Esophagus (tissue), 2 donors: ENCODE measurements at regions not wholly inside any gene's neighbourhood (a gene's known extent, or its start where the extent isn't known, plus 50 kb on each side); places are given as distances from the start of the nearest gene placed in this dataset.
A peak's percentile ranks its signal among the peaks of the same experiment; 100 is the strongest.

Source experiments
- H3K27ac ChIP-seq, 2 donors: one replicate each; pipeline ENCODE4 v1.5.1; 2013; ENCODE audit warnings: low read depth in 2 of 2, mild to moderate bottlenecking in 2 of 2, inconsistent platforms in 1 of 2, low read length in 1 of 2, moderate library complexity in 1 of 2
- H3K27me3 ChIP-seq, 2 donors: one replicate each; pipeline ENCODE4 v1.6.1; 2013; ENCODE audit warnings: low read length in 2 of 2, control low read depth in 1 of 2, mild to moderate bottlenecking in 1 of 2; ENCODE audit not compliant: insufficient read depth in 2 of 2, control insufficient read depth in 1 of 2
- H3K36me3 ChIP-seq, 2 donors: one replicate each; pipeline ENCODE4 v1.6.1; 2013; ENCODE audit warnings: low read length in 1 of 2; ENCODE audit not compliant: control insufficient read depth in 2 of 2, insufficient read depth in 2 of 2
- H3K4me1 ChIP-seq, 2 donors: one replicate each; pipeline ENCODE4 v1.6.1; 2013; ENCODE audit warnings: low read length in 1 of 2; ENCODE audit not compliant: control insufficient read depth in 2 of 2, insufficient read depth in 2 of 2
- H3K4me3 ChIP-seq, 2 donors: one replicate each; pipeline ENCODE4 v1.5.1; 2013; ENCODE audit warnings: low read length in 2 of 2, mild to moderate bottlenecking in 2 of 2, low read depth in 1 of 2, moderate library complexity in 1 of 2
- H3K9me3 ChIP-seq, 2 donors: one replicate each; pipeline ENCODE4 v1.6.1; 2013; ENCODE audit warnings: mild to moderate bottlenecking in 2 of 2, low read depth in 1 of 2, low read length in 1 of 2, moderate library complexity in 1 of 2; ENCODE audit not compliant: control insufficient read depth in 2 of 2, insufficient read depth in 1 of 2
- WGBS, 2 donors: extraction: QIAGEN DNeasy Blood & Tissue Kit; methylation state at CpG; one replicate each; pipeline ENCODE4 v1.1.7; 2013; 5-methylcytosine and 5-hydroxymethylcytosine counted together
- donor health status: healthy with polysubstance abuse.
- donor health status: Bipolar disorder and iron deficiency.

- no peaks in the 10 kb centered on the region for H3K36me3 ChIP-seq
- H3K4me1 ChIP-seq, result peaks cover 0 to under 1% of the 10 kb centered on the region in 2 donors
- H3K27me3 ChIP-seq, result no peaks in the 10 kb centered on the region
- H3K27ac ChIP-seq, result no peak overlapping the region
- no peaks in the 10 kb centered on the region for H3K9me3 ChIP-seq
- WGBS, 2 donors, result 75 to 76% methylated on average over 7 of the region's 7 CpGs
- no peak overlapping the region for H3K4me3 ChIP-seq
These were observed 70.0 kb upstream of the SASH1 start for GRCh38 chr6:148272597-148272996.

GRCh38 chr6:148273962-148274752 lies 68.5 kb upstream of the SASH1 start:
- Histone ChIP-seq H3K9me3 (no peaks in the 10 kb centered on the region), H3K4me3 (no peak overlapping the region), H3K27me3 (no peaks in the 10 kb centered on the region), H3K4me1 (no peaks in the 10 kb centered on the region), H3K36me3 (no peaks in the 10 kb centered on the region), H3K27ac (peak overlapping the region; percentile 0 to 36)
- WGBS, 2 donors, result 53 to 56% methylated on average over 5 of the region's 5 CpGs

GRCh38 chr6:148274809-148275208 lies 67.8 kb upstream of the SASH1 start:
- H3K27ac ChIP-seq, result no peak overlapping the region

GRCh38 chr6:148285205-148285604 lies 57.4 kb upstream of the SASH1 start:
- 91 to 92% methylated on average over 2 of the region's 2 CpGs for WGBS, 2 donors
- Histone ChIP-seq H3K27ac (no peak overlapping the region), H3K4me3 (no peak overlapping the region), H3K27me3 (no peaks in the 10 kb centered on the region), H3K36me3 (no peaks in the 10 kb centered on the region), H3K9me3 (no peaks in the 10 kb centered on the region), H3K4me1 (no peaks in the 10 kb centered on the region)

More at GRCh38 chr6:148274809-148275208, 67.8 kb upstream of the SASH1 start:
- no peaks in the 10 kb centered on the region for H3K9me3 ChIP-seq
- H3K4me3 ChIP-seq, result no peak overlapping the region
- no peaks in the 10 kb centered on the region for H3K27me3 ChIP-seq
- H3K4me1 ChIP-seq, result no peaks in the 10 kb centered on the region
- H3K36me3 ChIP-seq, result no peaks in the 10 kb centered on the region
- WGBS, 2 donors, result 72 to 75% methylated on average over 2 of the region's 2 CpGs

- WGBS, 2 donors, result 89 to 91% methylated on average over 5 of the region's 5 CpGs
- Histone ChIP-seq H3K4me1 (no peaks in the 10 kb centered on the region), H3K9me3 (no peaks in the 10 kb centered on the region)
These were observed 56.1 kb upstream of the SASH1 start for GRCh38 chr6:148286563-148286962.

GRCh38 chr6:148287623-148288333 lies 54.9 kb upstream of the SASH1 start:
- no peaks in the 10 kb centered on the region for H3K27me3 ChIP-seq
- no peaks in the 10 kb centered on the region for H3K4me1 ChIP-seq
- WGBS, 2 donors, result 87 to 92% methylated on average over 15 of the region's 15 CpGs
- no peak overlapping the region for H3K27ac ChIP-seq
- no peaks in the 10 kb centered on the region for H3K36me3 ChIP-seq
- no peak overlapping the region for H3K4me3 ChIP-seq
- H3K9me3 ChIP-seq, result no peaks in the 10 kb centered on the region

More at GRCh38 chr6:148286563-148286962, 56.1 kb upstream of the SASH1 start:
- Histone ChIP-seq H3K27me3 (no peaks in the 10 kb centered on the region), H3K4me3 (no peak overlapping the region), H3K36me3 (no peaks in the 10 kb centered on the region), H3K27ac (no peak overlapping the region)

- WGBS, 2 donors, result 82 to 84% methylated on average over 4 of the region's 4 CpGs
- Histone ChIP-seq H3K27me3 (no peaks in the 10 kb centered on the region), H3K4me3 (no peak overlapping the region), H3K36me3 (no peaks in the 10 kb centered on the region), H3K9me3 (no peaks in the 10 kb centered on the region), H3K27ac (no peak overlapping the region), H3K4me1 (peaks cover 0 to 6% of the 10 kb centered on the region in 2 donors)
These were observed 54.1 kb upstream of the SASH1 start for GRCh38 chr6:148288541-148288940.

- no peak overlapping the region for H3K27ac ChIP-seq
- H3K4me1 ChIP-seq, result peaks cover 0 to 6% of the 10 kb centered on the region in 2 donors
- H3K27me3 ChIP-seq, result no peaks in the 10 kb centered on the region
- no peaks in the 10 kb centered on the region for H3K36me3 ChIP-seq
- no peaks in the 10 kb centered on the region for H3K9me3 ChIP-seq
- H3K4me3 ChIP-seq, result no peak overlapping the region
- 83 to 89% methylated on average over 6 of the region's 6 CpGs for WGBS, 2 donors
These were observed 53.5 kb upstream of the SASH1 start for GRCh38 chr6:148289153-148289552.

- WGBS, 2 donors, result 63 to 71% methylated on average over 1 of the region's 1 CpG
- Histone ChIP-seq H3K36me3 (no peaks in the 10 kb centered on the region), H3K27ac (no peak overlapping the region), H3K27me3 (no peaks in the 10 kb centered on the region), H3K9me3 (no peaks in the 10 kb centered on the region), H3K4me1 (peaks cover 0 to 6% of the 10 kb centered on the region in 2 donors), H3K4me3 (no peak overlapping the region)
These were observed 50.8 kb upstream of the SASH1 start for GRCh38 chr6:148291876-148292275.
